GM12878 (cell line): ENCODE measurements at regions not wholly inside any gene's neighbourhood (a gene's known extent, or its start where the extent isn't known, plus 50 kb on each side); places are given as distances from the start of the nearest gene placed in this dataset.
"Not testable (repeated sequence)": the region's sequence is repeated elsewhere in the genome, so short reads cannot be mapped to it uniquely, and the experiment has no call there.

Experiments used
- ATAC-seq: fragments of 200-7000 bp; cut with Tn5 transposase; 3 replicates; pipeline ENCODE4 v1.9.1; 2020; ENCODE audit warnings: mild to moderate bottlenecking, moderate library complexity
- BruUV-seq: library from RNA; stranded (reverse); fragments of 400-500 nt; replicated peaks from 2 replicates; lab custom pipeline; 2021; lab: Mats Ljungman, UMichigan
- CTCF ChIA-PET: fragments of 300-600 bp; sonication (Branson Sonifier 250); formaldehyde crosslinking; extraction: SDS; loops from one replicate; lab custom pipeline; 2021; ENCODE audit warnings: inconsistent platforms; lab: Yijun Ruan, JAX
- POLR2A ChIA-PET: fragments of 350-600 bp; formaldehyde crosslinking; extraction: SDS; loops from one replicate; lab custom pipeline; 2021; ENCODE audit warnings: inconsistent platforms; lab: Charles Lee
- RAD21 ChIA-PET: fragments of 300-600 bp; sonication (Branson Sonifier 250); formaldehyde crosslinking; loops from one replicate; lab custom pipeline; 2023; ENCODE audit warnings: antibody characterized with exemption; ENCODE audit not compliant: unreplicated experiment; lab: Charles Lee
- SMC1A ChIA-PET: fragments of 300-600 bp; sonication (Branson Sonifier 250); formaldehyde crosslinking; loops from one replicate; lab custom pipeline; 2023; ENCODE audit not compliant: unreplicated experiment, uncharacterized antibody; lab: Charles Lee
- DNase-seq: peaks from one replicate; pipeline ENCODE4 v3.0.0-alpha.2; 2011; ENCODE audit warnings: low read depth, low spot score
- FAIRE-seq: peaks from 3 replicates; lab custom pipeline; 2011; peaks lifted over from hg19 to GRCh38; lab: Jason Lieb, UNC
- H2AFZ ChIP-seq: 2 replicates; pipeline ENCODE4 v1.6.0; 2011; ENCODE audit warnings: low read depth, low read length, control low read depth; ENCODE audit not compliant: control insufficient read depth
- H3K27ac ChIP-seq: 2 replicates; pipeline ENCODE4 v1.5.1; 2011; ENCODE audit warnings: control low read depth; ENCODE audit not compliant: control insufficient read depth, insufficient read depth
- H3K27me3 ChIP-seq, 2 experiments: replicated peaks in 1 of 2; 2 replicates each; pipeline versions ENCODE4 v1.6.0 to v1.6.1; 2011; ENCODE audit warnings: low read length in 1 of 2; ENCODE audit not compliant: control insufficient read depth in 2 of 2, insufficient read depth in 2 of 2
- H3K36me3 ChIP-seq, 2 experiments: 2 replicates each; pipeline ENCODE4 v1.5.1; 2011; ENCODE audit warnings: low read length in 1 of 2; ENCODE audit not compliant: control insufficient read depth in 2 of 2, insufficient read depth in 2 of 2
- H3K4me1 ChIP-seq: 2 replicates; pipeline ENCODE4 v1.6.1; 2011; ENCODE audit warnings: mild to moderate bottlenecking, low read length, moderate library complexity, mixed read lengths; ENCODE audit not compliant: control insufficient read depth, insufficient read depth
- H3K4me2 ChIP-seq: 2 replicates; pipeline ENCODE4 v1.6.0; 2011; ENCODE audit warnings: control low read depth; ENCODE audit not compliant: control insufficient read depth, insufficient read depth
- H3K4me3 ChIP-seq: fragments of 200-600 bp; sonication (generic); 2 replicates; pipeline ENCODE4 v1.5.1; 2016
- H3K79me2 ChIP-seq: 2 replicates; pipeline ENCODE4 v1.6.0; 2011; ENCODE audit warnings: low read length; ENCODE audit not compliant: control insufficient read depth, insufficient read depth
- H3K9ac ChIP-seq: 2 replicates; pipeline ENCODE4 v1.8.0; 2011; ENCODE audit warnings: low read length, control low read depth, mixed read lengths; ENCODE audit not compliant: control insufficient read depth, insufficient read depth
- H3K9me3 ChIP-seq: replicated peaks from 3 replicates; pipeline ENCODE4 v1.5.1; 2011; ENCODE audit warnings: mild to moderate bottlenecking, low read length; ENCODE audit not compliant: control insufficient read depth, insufficient read depth
- H4K20me1 ChIP-seq: 2 replicates; pipeline ENCODE4 v1.6.0; 2011; ENCODE audit not compliant: control insufficient read depth, insufficient read depth
- SMAD1 ChIP-seq: fragments of 450-650 bp; IDR thresholded peaks from 2 replicates; pipeline ENCODE4 v1.6.1; 2018; ENCODE audit warnings: mild to moderate bottlenecking, low read depth; ENCODE audit not compliant: partially characterized antibody
- TBL1XR1 ChIP-seq: IDR thresholded peaks from 2 replicates; pipeline ENCODE4 v1.6.1; 2012; ENCODE audit warnings: low read depth, low read length, improper control_type of control experiment
- WGBS: methylation state at CpG from one replicate; pipeline ENCODE4 v1.1.6; 2016; ENCODE audit warnings: low lambda C conversion rate; ENCODE audit not compliant: insufficient replicate concordance, insufficient coverage; ENCODE audit errors: missing lambda C conversion rate; 5-methylcytosine and 5-hydroxymethylcytosine counted together
- in situ Hi-C: fragments of 300-500 bp; cut with MboI; formaldehyde crosslinking; loops from 9 replicates; pipeline ENCODE4 v1.14.3; 2018; ENCODE audit warnings: mixed read lengths
- intact Hi-C: fragments of 100-400 bp; cut with micrococcal nuclease; formaldehyde crosslinking; loops from one replicate; pipeline ENCODE4 v1.14.2; 2022; ENCODE audit not compliant: unreplicated experiment
- TF ChIP-seq, protein P1 (sequence below): fragments of 450-650 bp; IDR thresholded peaks from 2 replicates; pipeline ENCODE4 v1.6.1; 2016; ENCODE audit warnings: mild to moderate bottlenecking, moderate library complexity, borderline replicate concordance

DNA sequence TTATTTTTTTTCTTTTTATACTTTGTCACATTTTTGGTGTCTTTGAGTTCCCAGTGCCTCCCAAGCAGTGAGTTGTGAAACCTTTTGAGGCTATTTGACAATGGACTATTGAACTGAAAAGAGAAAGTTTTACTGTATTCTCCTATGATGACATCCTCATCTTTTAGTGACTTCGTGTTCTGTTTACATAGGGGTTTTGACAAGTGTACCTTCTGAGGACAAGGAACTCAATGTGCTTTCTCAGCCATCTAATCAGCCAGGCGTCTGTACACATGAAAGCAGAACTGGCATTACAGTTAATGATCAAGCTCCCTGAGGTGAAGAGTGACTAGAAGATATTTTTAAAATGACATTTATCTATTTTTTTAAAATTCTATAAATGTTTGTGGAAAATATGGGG is 175.5 kb downstream of the ANXA1 start:
- in situ Hi-C loops: no loop called here
- no peaks in the 10 kb centered on the region for H3K36me3 ChIP-seq
- H3K9ac ChIP-seq: no peak overlapping the region
- intact Hi-C loops: no loop called here
- 2% methylated on average over 2 of the region's 2 CpGs for WGBS
- ChIA-PET CTCF (no interaction called here), RAD21 (no interaction called here), POLR2A (no interaction called here), SMC1A (no interaction called here)
- no peaks in the 10 kb centered on the region for H3K9me3 ChIP-seq
- FAIRE-seq (no peak), ATAC-seq (peak; percentile 50), DNase-seq (no peak)
- no peak overlapping the region for H2AFZ ChIP-seq
- H4K20me1 ChIP-seq: no peaks in the 10 kb centered on the region
- no peak overlapping the region for H3K4me3 ChIP-seq
- no peak overlapping the region for H3K27ac ChIP-seq
- H3K79me2 ChIP-seq: no peaks in the 10 kb centered on the region
- TF ChIP-seq, protein P1, sequence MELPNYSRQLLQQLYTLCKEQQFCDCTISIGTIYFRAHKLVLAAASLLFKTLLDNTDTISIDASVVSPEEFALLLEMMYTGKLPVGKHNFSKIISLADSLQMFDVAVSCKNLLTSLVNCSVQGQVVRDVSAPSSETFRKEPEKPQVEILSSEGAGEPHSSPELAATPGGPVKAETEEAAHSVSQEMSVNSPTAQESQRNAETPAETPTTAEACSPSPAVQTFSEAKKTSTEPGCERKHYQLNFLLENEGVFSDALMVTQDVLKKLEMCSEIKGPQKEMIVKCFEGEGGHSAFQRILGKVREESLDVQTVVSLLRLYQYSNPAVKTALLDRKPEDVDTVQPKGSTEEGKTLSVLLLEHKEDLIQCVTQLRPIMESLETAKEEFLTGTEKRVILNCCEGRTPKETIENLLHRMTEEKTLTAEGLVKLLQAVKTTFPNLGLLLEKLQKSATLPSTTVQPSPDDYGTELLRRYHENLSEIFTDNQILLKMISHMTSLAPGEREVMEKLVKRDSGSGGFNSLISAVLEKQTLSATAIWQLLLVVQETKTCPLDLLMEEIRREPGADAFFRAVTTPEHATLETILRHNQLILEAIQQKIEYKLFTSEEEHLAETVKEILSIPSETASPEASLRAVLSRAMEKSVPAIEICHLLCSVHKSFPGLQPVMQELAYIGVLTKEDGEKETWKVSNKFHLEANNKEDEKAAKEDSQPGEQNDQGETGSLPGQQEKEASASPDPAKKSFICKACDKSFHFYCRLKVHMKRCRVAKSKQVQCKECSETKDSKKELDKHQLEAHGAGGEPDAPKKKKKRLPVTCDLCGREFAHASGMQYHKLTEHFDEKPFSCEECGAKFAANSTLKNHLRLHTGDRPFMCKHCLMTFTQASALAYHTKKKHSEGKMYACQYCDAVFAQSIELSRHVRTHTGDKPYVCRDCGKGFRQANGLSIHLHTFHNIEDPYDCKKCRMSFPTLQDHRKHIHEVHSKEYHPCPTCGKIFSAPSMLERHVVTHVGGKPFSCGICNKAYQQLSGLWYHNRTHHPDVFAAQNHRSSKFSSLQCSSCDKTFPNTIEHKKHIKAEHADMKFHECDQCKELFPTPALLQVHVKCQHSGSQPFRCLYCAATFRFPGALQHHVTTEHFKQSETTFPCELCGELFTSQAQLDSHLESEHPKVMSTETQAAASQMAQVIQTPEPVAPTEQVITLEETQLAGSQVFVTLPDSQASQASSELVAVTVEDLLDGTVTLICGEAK: no peak
- no peak for TF ChIP-seq SMAD1
- no peak for TF ChIP-seq TBL1XR1
- no peaks in the 10 kb centered on the region for H3K27me3 ChIP-seq
- H3K4me1 ChIP-seq: no peaks in the 10 kb centered on the region
- BruUV-seq: no TSS peak
- H3K4me2 ChIP-seq: no peak overlapping the region

DNA sequence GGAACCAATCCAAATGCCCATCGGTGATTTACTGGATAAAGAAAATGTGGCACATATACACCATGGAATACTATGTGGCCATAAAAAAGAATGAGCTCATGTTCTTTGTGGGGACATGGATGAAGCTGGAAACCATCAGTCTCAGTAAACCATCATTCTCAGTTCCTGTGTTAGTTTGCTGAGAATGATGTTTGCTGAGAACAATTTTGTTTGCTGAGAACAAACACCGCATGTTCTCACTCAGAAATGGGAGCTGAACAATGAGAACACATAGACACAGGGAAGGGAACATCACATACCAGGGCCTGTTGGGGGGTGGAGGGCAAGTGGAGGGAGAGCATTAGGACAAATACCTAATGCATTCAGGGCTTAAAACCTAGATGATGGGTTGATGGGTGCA is 185.5 kb downstream of the ANXA1 start:
- RAD21 ChIA-PET: interaction anchor here (0.6 kb wide), 1 partner anchor 1302 kb away, joined by 3 read pairs; no protein-coding TSS in a partner anchor
- H3K4me1 ChIP-seq, H4K20me1 ChIP-seq, H3K4me2 ChIP-seq, ATAC-seq, FAIRE-seq, BruUV-seq, POLR2A ChIA-PET, DNase-seq, in situ Hi-C loops, H3K27ac ChIP-seq, H3K79me2 ChIP-seq, H3K36me3 ChIP-seq, H3K4me3 ChIP-seq, H2AFZ ChIP-seq, H3K9me3 ChIP-seq, H3K27me3 ChIP-seq, CTCF ChIA-PET, intact Hi-C loops, H3K9ac ChIP-seq: not testable (repeated sequence)
- SMC1A ChIA-PET: interaction anchor here (1.6 kb wide), 1 partner anchor 47 kb away, joined by 3 read pairs; no protein-coding TSS in a partner anchor
- WGBS: 53% methylated on average over 2 of the region's 2 CpGs
